ENCODE measurements at regions not wholly inside any gene's neighbourhood (a gene's known extent, or its start where the extent isn't known, plus 50 kb on each side); places are given as distances from the start of the nearest gene placed in this dataset.

GRCh38 chr7:13309535-13309934 is 622.1 kb downstream of the ARL4A start:
- intact Hi-C loops (cut with micrococcal nuclease) = no loop called here
- Mint-ChIP-seq H3K9me3 (no peaks in the 10 kb centered on the region), H3K27ac (no peak overlapping the region), H3K4me3 (no peak overlapping the region), H3K4me1 (no peaks in the 10 kb centered on the region), H3K36me3 (ENCODE audit: low read depth) (no peaks in the 10 kb centered on the region), H3K27me3 (no peaks in the 10 kb centered on the region)
- DNase-seq = no peak

- Mint-ChIP-seq H3K4me1 (no peaks in the 10 kb centered on the region), H3K36me3 (ENCODE audit: low read depth) (no peaks in the 10 kb centered on the region), H3K27me3 (no peaks in the 10 kb centered on the region), H3K4me3 (no peak overlapping the region), H3K27ac (no peak overlapping the region), H3K9me3 (no peaks in the 10 kb centered on the region)
- intact Hi-C loops (cut with micrococcal nuclease) = no loop called here
- DNase-seq = no peak
Observed at GRCh38 chr7:13312307-13312706, 624.9 kb downstream of the ARL4A start.

- Mint-ChIP-seq H3K4me1 (no peaks in the 10 kb centered on the region), H3K4me3 (no peak overlapping the region), H3K9me3 (no peaks in the 10 kb centered on the region), H3K36me3 (ENCODE audit: low read depth) (no peaks in the 10 kb centered on the region), H3K27me3 (no peaks in the 10 kb centered on the region), H3K27ac (no peak overlapping the region)
- DNase-seq = no peak
- intact Hi-C loops (cut with micrococcal nuclease) = no loop called here
Observed at GRCh38 chr7:13320333-13320732, 632.9 kb downstream of the ARL4A start.

DNA sequence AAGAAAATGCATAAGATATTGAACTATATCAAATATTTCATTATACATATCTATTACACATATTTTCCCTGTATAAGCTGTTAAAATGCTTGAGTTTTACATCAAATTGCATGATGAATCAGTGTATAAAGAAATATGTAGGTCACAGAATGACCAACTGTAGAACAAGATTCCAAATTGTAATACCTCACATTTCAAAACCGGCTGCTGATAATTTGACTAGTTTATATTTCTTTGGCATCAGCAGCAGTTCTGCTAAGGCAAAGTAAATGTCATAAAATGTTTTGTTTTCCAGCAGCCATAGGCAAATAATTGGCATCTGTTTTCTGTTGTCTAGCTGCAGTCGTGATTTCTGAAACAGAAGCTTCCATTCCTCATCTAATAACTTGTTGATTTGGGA is 633.9 kb downstream of the ARL4A start:
- no peak for DNase-seq
- Mint-ChIP-seq H3K36me3 (ENCODE audit: low read depth) (no peaks in the 10 kb centered on the region), H3K27me3 (no peaks in the 10 kb centered on the region), H3K27ac (no peak overlapping the region), H3K4me1 (no peaks in the 10 kb centered on the region), H3K4me3 (no peak overlapping the region), H3K9me3 (no peaks in the 10 kb centered on the region)
- intact Hi-C loops (cut with micrococcal nuclease) = no loop called here

DNA sequence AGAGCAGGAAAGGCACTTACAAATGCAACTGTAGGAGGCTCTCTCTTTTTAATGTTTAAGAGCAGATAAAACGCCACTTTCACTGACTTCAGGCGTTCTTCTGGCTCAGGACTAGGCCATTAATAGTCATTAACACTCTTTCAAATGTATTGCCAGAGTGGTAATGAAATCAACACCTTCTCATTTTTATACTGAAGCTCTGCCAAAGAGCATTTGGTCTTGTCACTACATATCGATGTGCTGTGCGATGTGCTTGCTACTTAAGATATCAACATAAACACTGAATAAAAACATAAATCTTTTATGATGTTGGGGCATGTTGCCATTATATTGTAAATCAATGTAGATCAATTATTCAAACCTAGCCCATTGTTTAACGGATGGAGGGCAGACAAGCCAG is 634.7 kb downstream of the ARL4A start:
- H3K9me3 Mint-ChIP-seq = no peaks in the 10 kb centered on the region
- no peak for DNase-seq
- H3K4me3 Mint-ChIP-seq = no peak overlapping the region
- H3K27ac Mint-ChIP-seq = no peak overlapping the region
- no peaks in the 10 kb centered on the region for H3K27me3 Mint-ChIP-seq
- H3K36me3 Mint-ChIP-seq (ENCODE audit: low read depth) = no peaks in the 10 kb centered on the region
- intact Hi-C loops (cut with micrococcal nuclease) = no loop called here
- H3K4me1 Mint-ChIP-seq = no peaks in the 10 kb centered on the region

- no peak overlapping the region for H3K27ac Mint-ChIP-seq
- DNase-seq = no peak
- no peaks in the 10 kb centered on the region for H3K27me3 Mint-ChIP-seq
- no peaks in the 10 kb centered on the region for H3K36me3 Mint-ChIP-seq (ENCODE audit: low read depth)
- intact Hi-C loops (cut with micrococcal nuclease) = no loop called here
- no peaks in the 10 kb centered on the region for H3K4me1 Mint-ChIP-seq
- no peak overlapping the region for H3K4me3 Mint-ChIP-seq
- no peaks in the 10 kb centered on the region for H3K9me3 Mint-ChIP-seq
Observed at GRCh38 chr7:13327669-13328068, 640.2 kb downstream of the ARL4A start.

- H3K4me3 Mint-ChIP-seq = no peak overlapping the region
- no peaks in the 10 kb centered on the region for H3K4me1 Mint-ChIP-seq
- H3K9me3 Mint-ChIP-seq = no peaks in the 10 kb centered on the region
- H3K27ac Mint-ChIP-seq = no peak overlapping the region
- no peaks in the 10 kb centered on the region for H3K36me3 Mint-ChIP-seq (ENCODE audit: low read depth)
- no peak for DNase-seq
- intact Hi-C loops (cut with micrococcal nuclease) = no loop called here
- no peaks in the 10 kb centered on the region for H3K27me3 Mint-ChIP-seq
Observed at GRCh38 chr7:13333371-13333770, 645.9 kb downstream of the ARL4A start.

- Mint-ChIP-seq H3K4me1 (no peaks in the 10 kb centered on the region), H3K27me3 (no peaks in the 10 kb centered on the region), H3K27ac (no peak overlapping the region), H3K4me3 (no peak overlapping the region), H3K9me3 (no peaks in the 10 kb centered on the region), H3K36me3 (ENCODE audit: low read depth) (no peaks in the 10 kb centered on the region)
- intact Hi-C loops (cut with micrococcal nuclease) = no loop called here
- no peak for DNase-seq
Observed at GRCh38 chr7:13336227-13336626, 648.8 kb downstream of the ARL4A start.

GRCh38 chr7:13352677-13353076 is 636.8 kb downstream of the ETV1 start:
- Mint-ChIP-seq H3K4me1 (no peaks in the 10 kb centered on the region), H3K9me3 (no peaks in the 10 kb centered on the region), H3K36me3 (ENCODE audit: low read depth) (no peaks in the 10 kb centered on the region), H3K27ac (no peak overlapping the region), H3K27me3 (no peaks in the 10 kb centered on the region), H3K4me3 (no peak overlapping the region)
- no peak for DNase-seq
- intact Hi-C loops (cut with micrococcal nuclease) = no loop called here

- Mint-ChIP-seq H3K4me1 (no peaks in the 10 kb centered on the region), H3K4me3 (no peak overlapping the region), H3K27ac (no peak overlapping the region), H3K27me3 (no peaks in the 10 kb centered on the region), H3K36me3 (ENCODE audit: low read depth) (no peaks in the 10 kb centered on the region), H3K9me3 (no peaks in the 10 kb centered on the region)
- intact Hi-C loops (cut with micrococcal nuclease) = no loop called here
- no peak for DNase-seq
Observed at GRCh38 chr7:13359656-13360055, 629.8 kb downstream of the ETV1 start.

DNA sequence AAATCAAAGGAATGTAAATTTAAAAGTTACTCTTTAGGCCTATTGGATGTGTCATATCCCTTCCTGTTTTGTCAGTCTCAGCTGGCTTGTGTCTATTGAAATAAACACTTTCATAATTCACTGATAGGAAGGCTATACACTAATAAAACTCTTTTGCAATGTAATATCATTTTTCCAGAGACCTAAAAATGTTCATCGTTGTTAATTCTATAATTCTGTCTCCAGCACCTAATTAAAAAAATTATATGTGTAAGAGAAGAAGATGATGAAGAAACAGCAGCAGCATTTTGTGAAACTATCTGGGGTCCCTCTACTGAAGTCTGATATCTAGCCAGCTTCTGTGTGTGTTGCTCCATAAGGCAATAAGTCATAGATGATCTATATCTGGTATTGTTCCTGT is 602.7 kb downstream of the ETV1 start:
- Mint-ChIP-seq H3K36me3 (ENCODE audit: low read depth) (no peaks in the 10 kb centered on the region), H3K4me1 (no peaks in the 10 kb centered on the region), H3K27ac (no peak overlapping the region), H3K9me3 (no peaks in the 10 kb centered on the region), H3K4me3 (no peak overlapping the region), H3K27me3 (no peaks in the 10 kb centered on the region)
- intact Hi-C loops (cut with micrococcal nuclease) = no loop called here
- no peak for DNase-seq

DNA sequence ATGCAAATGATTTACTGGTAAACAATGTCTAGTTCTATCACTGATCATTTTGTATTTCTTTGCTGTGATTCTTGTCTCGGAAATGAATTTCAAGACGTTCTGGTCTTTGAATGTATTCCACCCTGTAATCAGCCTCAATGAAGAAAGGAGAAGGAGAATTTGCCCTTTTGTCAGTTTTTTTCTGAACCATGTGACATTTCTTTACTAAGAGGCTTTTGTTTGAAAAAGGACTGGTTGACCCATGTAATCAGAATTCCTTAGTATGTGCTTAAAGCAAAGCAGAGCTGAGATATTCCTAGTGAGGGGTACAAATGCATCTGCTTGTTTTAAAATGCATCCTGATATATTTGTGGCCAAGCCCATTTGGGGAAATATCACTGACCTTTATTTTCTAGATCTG is 581.6 kb downstream of the ETV1 start:
- Mint-ChIP-seq H3K27ac (no peak overlapping the region), H3K9me3 (no peaks in the 10 kb centered on the region), H3K4me3 (no peak overlapping the region), H3K4me1 (no peaks in the 10 kb centered on the region), H3K36me3 (ENCODE audit: low read depth) (no peaks in the 10 kb centered on the region), H3K27me3 (no peaks in the 10 kb centered on the region)
- DNase-seq = no peak
- intact Hi-C loops (cut with micrococcal nuclease) = no loop called here

DNA sequence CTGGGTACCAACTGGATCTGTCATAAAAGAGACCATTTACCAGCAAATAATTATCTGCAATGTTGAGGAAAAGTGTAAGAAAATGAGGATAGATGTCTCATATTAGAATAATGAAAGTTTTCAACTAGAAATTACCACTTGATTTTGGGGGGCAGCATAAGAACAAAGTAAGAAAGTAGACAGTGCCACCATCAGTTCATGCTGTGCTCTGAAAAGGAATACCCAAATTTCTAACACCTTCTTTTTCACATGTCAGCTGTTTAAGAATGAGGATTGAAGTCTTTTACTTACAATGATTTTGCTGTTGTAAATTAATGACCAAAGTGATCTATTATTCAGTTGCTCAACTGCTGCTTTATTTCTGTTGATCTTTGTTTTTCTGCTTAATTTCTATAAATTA is 578.3 kb downstream of the ETV1 start:
- H3K9me3 Mint-ChIP-seq = no peaks in the 10 kb centered on the region
- no peak for DNase-seq
- no peak overlapping the region for H3K4me3 Mint-ChIP-seq
- H3K4me1 Mint-ChIP-seq = no peaks in the 10 kb centered on the region
- intact Hi-C loops (cut with micrococcal nuclease) = no loop called here
- H3K27me3 Mint-ChIP-seq = no peaks in the 10 kb centered on the region
- H3K36me3 Mint-ChIP-seq (ENCODE audit: low read depth) = no peaks in the 10 kb centered on the region
- no peak overlapping the region for H3K27ac Mint-ChIP-seq

DNA sequence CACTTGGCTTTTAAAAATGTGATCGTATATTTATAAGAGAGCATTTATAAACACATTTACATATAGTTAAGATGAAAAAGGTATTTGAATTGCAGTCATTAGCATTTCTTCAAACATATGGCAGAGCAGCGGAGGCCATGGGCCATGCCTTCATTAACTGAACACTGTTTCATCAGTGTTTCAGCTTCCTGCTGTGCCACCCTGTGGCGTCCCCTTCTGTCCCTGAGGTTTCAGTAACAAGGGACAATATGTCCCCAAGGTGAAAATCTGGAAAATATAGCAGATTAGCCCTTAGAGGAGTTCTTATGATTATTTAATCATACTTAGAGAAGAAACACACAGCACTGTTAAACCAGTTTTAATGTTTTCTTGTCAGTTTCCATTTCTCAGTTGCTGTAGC is 577.8 kb downstream of the ETV1 start:
- Mint-ChIP-seq H3K4me3 (no peak overlapping the region), H3K27ac (no peak overlapping the region), H3K4me1 (no peaks in the 10 kb centered on the region)

DNA sequence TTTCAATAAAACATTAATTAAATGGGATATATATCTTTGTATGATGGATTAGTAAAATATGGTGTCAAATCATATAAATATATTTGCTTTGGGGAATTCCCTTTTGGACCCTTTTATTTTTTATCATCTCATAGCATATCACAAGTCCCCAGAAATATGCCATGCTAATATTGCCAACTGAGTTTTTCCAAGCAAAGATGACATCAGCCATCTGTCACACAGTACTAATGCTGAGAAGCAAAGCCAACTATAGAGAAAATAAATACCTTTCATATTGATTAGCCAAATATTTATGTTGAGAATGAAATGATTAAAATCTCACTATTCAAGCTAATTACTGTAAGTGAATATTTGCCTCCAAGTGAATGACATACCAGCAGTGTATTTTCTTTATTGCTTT is 575.3 kb downstream of the ETV1 start:
- no peak for DNase-seq
- H3K27ac Mint-ChIP-seq = no peak overlapping the region
- no peaks in the 10 kb centered on the region for H3K4me1 Mint-ChIP-seq
- H3K9me3 Mint-ChIP-seq = no peaks in the 10 kb centered on the region
- H3K36me3 Mint-ChIP-seq (ENCODE audit: low read depth) = no peaks in the 10 kb centered on the region
- no peak overlapping the region for H3K4me3 Mint-ChIP-seq
- H3K27me3 Mint-ChIP-seq = no peaks in the 10 kb centered on the region
- intact Hi-C loops (cut with micrococcal nuclease) = no loop called here

More for the DNA sequence above, 577.8 kb downstream of the ETV1 start:
- intact Hi-C loops (cut with micrococcal nuclease) = no loop called here
- no peaks in the 10 kb centered on the region for H3K9me3 Mint-ChIP-seq
- H3K36me3 Mint-ChIP-seq (ENCODE audit: low read depth) = no peaks in the 10 kb centered on the region
- no peak for DNase-seq
- H3K27me3 Mint-ChIP-seq = no peaks in the 10 kb centered on the region

Measured in activated CD4-positive, alpha-beta T cell treated with anti-CD3 and anti-CD28 coated beads, Interleukin-2, amount 10 ng/mL, durations not matched to agents 24 days and 14 days (primary cell).